OCI-LY3 (cell line): ENCODE measurements at regions not wholly inside any gene's neighbourhood (a gene's known extent, or its start where the extent isn't known, plus 50 kb on each side); places are given as distances from the start of the nearest gene placed in this dataset.
"Not testable (repeated sequence)": the region's sequence is repeated elsewhere in the genome, so short reads cannot be mapped to it uniquely, and the experiment has no call there.

Experiments
- H2AFZ ChIP-seq: fragments of 200-600, 300-600 bp; shearing (Covaris generic); 2 replicates; pipeline ENCODE4 v1.6.0; 2014; ENCODE audit warnings: antibody characterized with exemption, low read depth, low read length
- H3K27ac ChIP-seq: fragments of 200-600, 300-600 bp; sonication (generic); 2 replicates; pipeline ENCODE4 v1.5.1; 2014; ENCODE audit warnings: mild to moderate bottlenecking, low read length, moderate library complexity, mixed read lengths
- H3K27me3 ChIP-seq: fragments of 200-600, 300-600 bp; sonication (generic); 2 replicates; pipeline ENCODE4 v1.6.1; 2014; ENCODE audit warnings: low read depth, low read length, mixed read lengths
- H3K36me3 ChIP-seq: fragments of 200-600, 300-600 bp; sonication (generic); replicated peaks from 2 replicates; pipeline ENCODE3; 2014; ENCODE audit warnings: low read depth, low read length, mixed read lengths
- H3K4me1 ChIP-seq: fragments of 300-600, 200-600 bp; sonication (generic); 2 replicates; pipeline ENCODE4 v1.6.1; 2014; ENCODE audit warnings: low read length, mixed read lengths
- H3K4me2 ChIP-seq: fragments of 200-600, 300-600 bp; sonication (generic); 2 replicates; pipeline ENCODE4 v1.6.1; 2014; ENCODE audit warnings: low read length, mixed read lengths
- H3K4me3 ChIP-seq: fragments of 300-600, 200-600 bp; sonication (generic); 2 replicates; pipeline ENCODE4 v1.5.1; 2014; ENCODE audit warnings: antibody characterized with exemption, mild to moderate bottlenecking, low read length, moderate library complexity
- H3K79me2 ChIP-seq: fragments of 300-600, 200-600 bp; shearing (Covaris generic); 2 replicates; pipeline ENCODE4 v1.6.1; 2014; ENCODE audit warnings: mild to moderate bottlenecking, low read length, mixed read lengths
- H3K9ac ChIP-seq: fragments of 300-600, 200-600 bp; shearing (Covaris generic); 2 replicates; pipeline ENCODE4 v1.6.0; 2014; ENCODE audit warnings: mild to moderate bottlenecking, low read length, moderate library complexity
- H3K9me3 ChIP-seq: fragments of 200-600, 300-600 bp; shearing (Covaris generic); 2 replicates; pipeline ENCODE4 v1.6.1; 2014; ENCODE audit warnings: low read length, mixed read lengths; ENCODE audit not compliant: insufficient read depth
- H4K20me1 ChIP-seq: fragments of 200-600, 300-600 bp; sonication (generic); 2 replicates; pipeline ENCODE4 v1.6.1; 2016; ENCODE audit warnings: low read length, mixed read lengths; ENCODE audit not compliant: insufficient read depth
- EZH2phosphoT487 ChIP-seq: fragments of 200-600 bp; shearing (Covaris generic); IDR thresholded peaks from 2 replicates; pipeline ENCODE4 v1.6.1; 2018; ENCODE audit warnings: antibody characterized with exemption, mixed run types, low read depth
- TF ChIP-seq, protein P1 (sequence below): fragments of 200-600, 300-600 bp; sonication (generic); IDR thresholded peaks from 2 replicates; pipeline ENCODE4 v1.5.1; 2014; ENCODE audit warnings: antibody characterized with exemption, low read length, low read depth

DNA sequence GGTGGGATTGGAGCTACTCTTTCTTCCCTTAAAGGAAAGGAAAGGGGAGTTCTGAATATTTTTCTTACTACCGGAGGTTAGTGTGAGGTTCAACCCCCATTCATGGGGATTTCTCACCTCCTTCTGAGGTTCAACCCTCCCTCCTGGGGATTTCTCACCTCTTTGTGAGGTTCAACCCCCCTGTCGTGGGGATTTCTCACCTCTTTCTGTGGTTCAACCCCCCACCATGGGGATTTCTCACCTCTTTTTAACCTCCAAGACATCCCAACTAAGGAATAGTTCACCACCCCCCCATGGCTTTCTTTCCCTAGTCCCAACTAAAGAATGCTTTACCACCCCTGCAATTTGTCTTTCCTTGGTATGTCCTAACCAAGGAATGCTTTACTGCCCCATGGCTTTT, 520.3 kb downstream of the EDEM1 start:
- Histone ChIP-seq H4K20me1 (no peaks in the 10 kb centered on the region), H3K36me3 (peaks cover 4% of the 10 kb centered on the region), H3K4me3 (no peak overlapping the region; the same call in 1 of the 2 replicates), H3K27me3 (no peaks in the 10 kb centered on the region), H2AFZ (no peak overlapping the region), H3K27ac (peak overlapping the region; percentile 24), H3K79me2 (no peaks in the 10 kb centered on the region), H3K4me2 (peak overlapping the region; percentile 38), H3K9me3 (no peaks in the 10 kb centered on the region), H3K4me1 (peaks cover 31% of the 10 kb centered on the region), H3K9ac (no peak overlapping the region)
- TF ChIP-seq, protein P1, sequence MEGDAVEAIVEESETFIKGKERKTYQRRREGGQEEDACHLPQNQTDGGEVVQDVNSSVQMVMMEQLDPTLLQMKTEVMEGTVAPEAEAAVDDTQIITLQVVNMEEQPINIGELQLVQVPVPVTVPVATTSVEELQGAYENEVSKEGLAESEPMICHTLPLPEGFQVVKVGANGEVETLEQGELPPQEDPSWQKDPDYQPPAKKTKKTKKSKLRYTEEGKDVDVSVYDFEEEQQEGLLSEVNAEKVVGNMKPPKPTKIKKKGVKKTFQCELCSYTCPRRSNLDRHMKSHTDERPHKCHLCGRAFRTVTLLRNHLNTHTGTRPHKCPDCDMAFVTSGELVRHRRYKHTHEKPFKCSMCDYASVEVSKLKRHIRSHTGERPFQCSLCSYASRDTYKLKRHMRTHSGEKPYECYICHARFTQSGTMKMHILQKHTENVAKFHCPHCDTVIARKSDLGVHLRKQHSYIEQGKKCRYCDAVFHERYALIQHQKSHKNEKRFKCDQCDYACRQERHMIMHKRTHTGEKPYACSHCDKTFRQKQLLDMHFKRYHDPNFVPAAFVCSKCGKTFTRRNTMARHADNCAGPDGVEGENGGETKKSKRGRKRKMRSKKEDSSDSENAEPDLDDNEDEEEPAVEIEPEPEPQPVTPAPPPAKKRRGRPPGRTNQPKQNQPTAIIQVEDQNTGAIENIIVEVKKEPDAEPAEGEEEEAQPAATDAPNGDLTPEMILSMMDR = no peak
- no peak for TF ChIP-seq EZH2phosphoT487

DNA sequence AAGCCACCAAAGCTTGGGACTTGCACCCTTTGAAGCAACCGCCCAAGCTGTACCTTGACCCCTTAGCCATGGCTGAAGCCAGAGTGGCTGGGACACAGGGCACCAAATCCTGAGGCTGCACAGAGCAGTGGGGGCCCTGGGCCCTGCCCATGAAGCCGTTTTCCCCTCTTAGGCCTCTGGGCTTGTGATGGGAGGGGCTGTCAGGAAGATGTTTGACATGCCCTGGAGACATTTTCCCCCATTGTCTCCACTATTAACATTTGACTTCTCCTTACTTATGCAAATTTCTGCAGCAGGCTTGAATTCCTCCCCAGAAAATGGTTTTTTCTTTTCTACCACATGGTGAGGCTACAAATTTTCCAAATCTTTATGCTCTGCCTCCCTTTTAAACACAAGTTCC, 522.2 kb downstream of the EDEM1 start:
- peaks cover 30% of the 10 kb centered on the region for H3K4me1 ChIP-seq
- H3K36me3 ChIP-seq = peaks cover 9% of the 10 kb centered on the region
- no peaks in the 10 kb centered on the region for H3K9me3 ChIP-seq
- H3K4me2 ChIP-seq = no peak overlapping the region
- H3K79me2 ChIP-seq = no peaks in the 10 kb centered on the region
- no peaks in the 10 kb centered on the region for H3K27me3 ChIP-seq
- H3K4me3 ChIP-seq = no peak overlapping the region
- H3K9ac ChIP-seq = no peak overlapping the region
- H4K20me1 ChIP-seq = no peaks in the 10 kb centered on the region
- no peak overlapping the region for H3K27ac ChIP-seq
- no peak for TF ChIP-seq EZH2phosphoT487
- no peak overlapping the region for H2AFZ ChIP-seq

- H3K4me3 ChIP-seq = no peak overlapping the region
- H3K79me2 ChIP-seq = no peaks in the 10 kb centered on the region
- no peaks in the 10 kb centered on the region for H3K9me3 ChIP-seq
- no peaks in the 10 kb centered on the region for H3K27me3 ChIP-seq
- no peak for TF ChIP-seq EZH2phosphoT487
- TF ChIP-seq, protein P1 = no peak
- H3K4me2 ChIP-seq = no peak overlapping the region
- no peak overlapping the region for H3K9ac ChIP-seq
- no peak overlapping the region for H3K27ac ChIP-seq
- H2AFZ ChIP-seq = no peak overlapping the region
- H4K20me1 ChIP-seq = no peaks in the 10 kb centered on the region
- peaks cover 30% of the 10 kb centered on the region for H3K4me1 ChIP-seq
- H3K36me3 ChIP-seq = peaks cover 9% of the 10 kb centered on the region
These were observed 523.2 kb downstream of the EDEM1 start for GRCh38 chr3:5710718-5711117.

- H3K4me1 ChIP-seq = peaks cover 17% of the 10 kb centered on the region
- no peak overlapping the region for H3K27ac ChIP-seq
- no peaks in the 10 kb centered on the region for H3K79me2 ChIP-seq
- no peaks in the 10 kb centered on the region for H4K20me1 ChIP-seq
- no peak overlapping the region for H3K4me2 ChIP-seq
- H3K9me3 ChIP-seq = no peaks in the 10 kb centered on the region
- peaks cover 8% of the 10 kb centered on the region for H3K36me3 ChIP-seq
- no peak overlapping the region for H3K9ac ChIP-seq
- H3K27me3 ChIP-seq = no peaks in the 10 kb centered on the region
- H3K4me3 ChIP-seq = no peak overlapping the region
- no peak overlapping the region for H2AFZ ChIP-seq
- TF ChIP-seq EZH2phosphoT487 = no peak
- TF ChIP-seq, protein P1 = no peak
These were observed 529.7 kb downstream of the EDEM1 start for GRCh38 chr3:5717254-5717653.

GRCh38 chr3:5719668-5720067, 532.2 kb downstream of the EDEM1 start:
- H4K20me1 ChIP-seq, H3K4me1 ChIP-seq, H3K36me3 ChIP-seq, H3K9ac ChIP-seq, H3K27ac ChIP-seq, H3K9me3 ChIP-seq, H2AFZ ChIP-seq, H3K4me2 ChIP-seq, H3K27me3 ChIP-seq, H3K79me2 ChIP-seq, H3K4me3 ChIP-seq: not testable (repeated sequence)
